ENCODE measurements at regions not wholly inside any gene's neighbourhood (a gene's known extent, or its start where the extent isn't known, plus 50 kb on each side); places are given as distances from the start of the nearest gene placed in this dataset.

DNA sequence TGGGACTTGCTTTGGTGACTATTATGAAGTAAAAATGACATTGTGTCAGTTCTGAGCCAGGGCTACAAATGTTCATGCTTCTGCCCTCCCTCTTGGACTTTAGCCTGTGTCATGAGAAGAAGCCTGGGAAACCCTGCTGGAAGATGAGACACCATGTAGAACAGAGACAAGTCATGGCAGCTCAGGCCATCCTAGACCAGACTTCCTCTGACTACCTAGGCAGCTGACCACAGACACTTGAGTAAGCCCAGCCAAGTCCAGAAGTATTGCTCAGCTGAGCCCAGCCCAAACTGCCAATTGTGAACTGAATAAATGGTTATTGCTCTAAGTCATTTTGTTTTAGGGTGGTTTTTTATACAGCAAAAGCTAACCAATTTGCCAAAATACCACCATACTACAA, 467.6 kb upstream of the CNKSR2 start:
- no peak overlapping the region for H3K4me3 ChIP-seq
- no peak for DNase-seq
- no peak for TF ChIP-seq POLR2A (IDR thresholded peaks at IDR 0.05)
- no peak for TF ChIP-seq POLR2AphosphoS5 (IDR thresholded peaks at IDR 0.05)
- no peak for TF ChIP-seq CTCF (IDR thresholded peaks at IDR 0.05 in 8 of 11, conservative IDR thresholded peaks at IDR 0.05 in 3 of 11)
- H3K27me3 ChIP-seq (replicated peaks in 1 of 7) = no peaks in the 10 kb centered on the region
- intact Hi-C loops (cut with DNase I; ENCODE audit: low total_unique reads) = no loop called here
- no peaks in the 10 kb centered on the region for H3K4me1 ChIP-seq
- H3K27ac ChIP-seq = no peak overlapping the region
- no peaks in the 10 kb centered on the region for H3K9me3 ChIP-seq
- H3K36me3 ChIP-seq = no peaks in the 10 kb centered on the region

GRCh38 chrX:20884565-20884964, 489.7 kb upstream of the CNKSR2 start:
- DNase-seq = peak; percentile 64

GRCh38 chrX:20863649-20864048, 510.6 kb upstream of the CNKSR2 start:
- Histone ChIP-seq H3K4me1 (no peaks in the 10 kb centered on the region), H3K27me3 (replicated peaks in 1 of 7) (no peaks in the 10 kb centered on the region), H3K36me3 (no peaks in the 10 kb centered on the region), H3K9me3 (peaks cover 3 to 32% (median 17%) of the 10 kb centered on the region in 8 donors), H3K4me3 (no peak overlapping the region), H3K27ac (no peak overlapping the region)
- TF ChIP-seq POLR2AphosphoS5 (IDR thresholded peaks at IDR 0.05) = no peak
- no peak for DNase-seq
- intact Hi-C loops (cut with DNase I; ENCODE audit: low total_unique reads) = no loop called here

More at GRCh38 chrX:20884565-20884964, 489.7 kb upstream of the CNKSR2 start:
- TF ChIP-seq POLR2A (IDR thresholded peaks at IDR 0.05) (no peak), POLR2AphosphoS5 (IDR thresholded peaks at IDR 0.05) (no peak), CTCF (IDR thresholded peaks at IDR 0.05 in 8 of 11, conservative IDR thresholded peaks at IDR 0.05 in 3 of 11) (no peak)
- Histone ChIP-seq H3K27me3 (replicated peaks in 1 of 7) (no peaks in the 10 kb centered on the region), H3K36me3 (no peaks in the 10 kb centered on the region), H3K4me1 (no peaks in the 10 kb centered on the region), H3K4me3 (no peak overlapping the region), H3K9me3 (peaks cover 0 to 24% (median 0%) of the 10 kb centered on the region in 8 donors), H3K27ac (no peak overlapping the region)
- WGBS, 5 donors = 63 to 91% (median 75%) methylated on average over 1 to 3 of the region's 3 CpGs
- intact Hi-C loops (cut with DNase I; ENCODE audit: low total_unique reads) = no loop called here

DNA sequence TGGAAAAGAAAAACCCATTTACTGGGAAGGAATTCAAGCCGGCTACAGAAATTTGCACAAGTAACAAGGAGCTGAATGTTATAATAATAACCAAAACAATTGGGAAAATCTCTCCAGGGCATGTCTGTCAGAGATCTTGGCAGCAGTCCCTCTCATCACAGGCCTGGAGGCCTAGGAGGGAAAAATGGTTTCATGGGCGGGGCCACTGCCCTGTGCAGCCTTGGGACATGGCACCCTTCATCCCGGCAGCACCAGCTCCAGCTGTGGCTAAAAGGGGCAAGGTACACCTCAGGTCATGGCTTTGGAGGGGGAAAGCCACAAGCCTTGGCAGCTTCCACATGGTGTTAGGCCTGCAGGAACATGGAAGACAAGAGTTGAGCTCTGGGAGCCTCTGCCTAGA, 513.1 kb upstream of the CNKSR2 start:
- 77 to 90% (median 81%) methylated on average over 2 to 3 of the region's 3 CpGs for WGBS, 5 donors
- Histone ChIP-seq H3K27me3 (replicated peaks in 1 of 7) (no peaks in the 10 kb centered on the region), H3K4me1 (no peaks in the 10 kb centered on the region), H3K4me3 (no peak overlapping the region), H3K27ac (no peak overlapping the region), H3K36me3 (no peaks in the 10 kb centered on the region), H3K9me3 (peaks cover 3 to 32% (median 17%) of the 10 kb centered on the region in 8 donors)
- TF ChIP-seq POLR2AphosphoS5 (IDR thresholded peaks at IDR 0.05) (no peak), CTCF (IDR thresholded peaks at IDR 0.05 in 8 of 11, conservative IDR thresholded peaks at IDR 0.05 in 3 of 11) (no peak)
- intact Hi-C loops (cut with DNase I; ENCODE audit: low total_unique reads) = no loop called here
- DNase-seq = no peak

- WGBS, 5 donors = 55 to 82% (median 66%) methylated on average over 3 of the region's 3 CpGs
- Histone ChIP-seq H3K4me1 (no peaks in the 10 kb centered on the region), H3K9me3 (peaks cover 3 to 26% (median 17%) of the 10 kb centered on the region in 8 donors), H3K27me3 (replicated peaks in 1 of 7) (no peaks in the 10 kb centered on the region), H3K36me3 (no peaks in the 10 kb centered on the region), H3K27ac (no peak overlapping the region), H3K4me3 (no peak overlapping the region)
- intact Hi-C loops (cut with DNase I; ENCODE audit: low total_unique reads) = no loop called here
- TF ChIP-seq CTCF (IDR thresholded peaks at IDR 0.05 in 8 of 11, conservative IDR thresholded peaks at IDR 0.05 in 3 of 11) (no peak), POLR2AphosphoS5 (IDR thresholded peaks at IDR 0.05) (no peak), POLR2A (IDR thresholded peaks at IDR 0.05) (no peak)
- no peak for DNase-seq
Observed at GRCh38 chrX:20857746-20858145, 516.5 kb upstream of the CNKSR2 start.

Data from spleen (tissue), 11 donors.